HEK293 (cell line): ENCODE measurements at regions not wholly inside any gene's neighbourhood (a gene's known extent, or its start where the extent isn't known, plus 50 kb on each side); places are given as distances from the start of the nearest gene placed in this dataset.

ENCODE experiments used
- TF ChIP-seq, protein P1 (sequence below): fragments of 450-650 bp; formaldehyde crosslinking; IDR thresholded peaks from 2 replicates; pipeline ENCODE4 v1.5.1; 2016; ENCODE audit warnings: missing biosample characterization, missing genetic modification characterization
- TF ChIP-seq, protein P2 (sequence below): fragments of 450-650 bp; formaldehyde crosslinking; IDR thresholded peaks from 2 replicates; pipeline ENCODE4 v1.5.1; 2016; ENCODE audit warnings: missing biosample characterization, missing genetic modification characterization, low read depth

DNA sequence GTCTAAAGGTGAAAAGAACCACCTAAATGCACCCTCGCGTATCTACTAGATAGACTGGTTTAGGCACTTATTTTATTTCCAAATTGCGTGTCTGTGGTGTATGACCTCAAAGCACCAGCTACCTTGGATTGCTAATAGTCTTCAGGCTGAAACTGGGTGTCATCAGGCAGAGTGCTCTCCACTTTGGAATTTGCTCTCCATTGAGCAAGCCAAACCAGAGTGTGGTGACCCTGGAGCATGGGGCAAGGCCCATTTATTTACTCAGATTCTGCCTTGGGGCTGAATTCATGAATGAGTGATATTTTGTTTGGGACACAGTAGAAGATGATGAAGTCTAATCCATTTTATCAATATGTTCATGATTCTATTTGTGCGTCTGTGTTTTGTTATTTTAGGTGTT is 812.8 kb upstream of the SLC35B3 start:
- TF ChIP-seq, protein P1, sequence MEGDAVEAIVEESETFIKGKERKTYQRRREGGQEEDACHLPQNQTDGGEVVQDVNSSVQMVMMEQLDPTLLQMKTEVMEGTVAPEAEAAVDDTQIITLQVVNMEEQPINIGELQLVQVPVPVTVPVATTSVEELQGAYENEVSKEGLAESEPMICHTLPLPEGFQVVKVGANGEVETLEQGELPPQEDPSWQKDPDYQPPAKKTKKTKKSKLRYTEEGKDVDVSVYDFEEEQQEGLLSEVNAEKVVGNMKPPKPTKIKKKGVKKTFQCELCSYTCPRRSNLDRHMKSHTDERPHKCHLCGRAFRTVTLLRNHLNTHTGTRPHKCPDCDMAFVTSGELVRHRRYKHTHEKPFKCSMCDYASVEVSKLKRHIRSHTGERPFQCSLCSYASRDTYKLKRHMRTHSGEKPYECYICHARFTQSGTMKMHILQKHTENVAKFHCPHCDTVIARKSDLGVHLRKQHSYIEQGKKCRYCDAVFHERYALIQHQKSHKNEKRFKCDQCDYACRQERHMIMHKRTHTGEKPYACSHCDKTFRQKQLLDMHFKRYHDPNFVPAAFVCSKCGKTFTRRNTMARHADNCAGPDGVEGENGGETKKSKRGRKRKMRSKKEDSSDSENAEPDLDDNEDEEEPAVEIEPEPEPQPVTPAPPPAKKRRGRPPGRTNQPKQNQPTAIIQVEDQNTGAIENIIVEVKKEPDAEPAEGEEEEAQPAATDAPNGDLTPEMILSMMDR (tag by site-specific recombination) = no peak
- TF ChIP-seq, protein P2, sequence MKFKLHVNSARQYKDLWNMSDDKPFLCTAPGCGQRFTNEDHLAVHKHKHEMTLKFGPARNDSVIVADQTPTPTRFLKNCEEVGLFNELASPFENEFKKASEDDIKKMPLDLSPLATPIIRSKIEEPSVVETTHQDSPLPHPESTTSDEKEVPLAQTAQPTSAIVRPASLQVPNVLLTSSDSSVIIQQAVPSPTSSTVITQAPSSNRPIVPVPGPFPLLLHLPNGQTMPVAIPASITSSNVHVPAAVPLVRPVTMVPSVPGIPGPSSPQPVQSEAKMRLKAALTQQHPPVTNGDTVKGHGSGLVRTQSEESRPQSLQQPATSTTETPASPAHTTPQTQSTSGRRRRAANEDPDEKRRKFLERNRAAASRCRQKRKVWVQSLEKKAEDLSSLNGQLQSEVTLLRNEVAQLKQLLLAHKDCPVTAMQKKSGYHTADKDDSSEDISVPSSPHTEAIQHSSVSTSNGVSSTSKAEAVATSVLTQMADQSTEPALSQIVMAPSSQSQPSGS (tag by site-specific recombination) = no peak
